Endothelial cell of umbilical vein (primary cell): ENCODE measurements at regions not wholly inside any gene's neighbourhood (a gene's known extent, or its start where the extent isn't known, plus 50 kb on each side); places are given as distances from the start of the nearest gene placed in this dataset.

ENCODE experiments used
- EZH2 ChIP-seq: IDR thresholded peaks from 2 replicates; pipeline ENCODE4 v1.6.1; 2012; ENCODE audit warnings: borderline replicate concordance, low read depth, mild to moderate bottlenecking, moderate library complexity, low read length, inconsistent platforms; ENCODE audit not compliant: severe bottlenecking
- GATA2 ChIP-seq: IDR thresholded peaks from 2 replicates; pipeline ENCODE4 v1.7.0; 2011; ENCODE audit warnings: low read depth, mild to moderate bottlenecking, moderate library complexity, mixed read lengths, low read length; ENCODE audit not compliant: insufficient read length, insufficient read depth
- JUN ChIP-seq: IDR thresholded peaks from 2 replicates; pipeline ENCODE4 v1.6.1; 2011; ENCODE audit warnings: borderline replicate concordance, low read depth; ENCODE audit not compliant: insufficient read length, insufficient read depth
- MAX ChIP-seq: IDR thresholded peaks from 2 replicates; pipeline ENCODE4 v1.6.1; 2011; ENCODE audit not compliant: insufficient read depth, insufficient read length
- MYC ChIP-seq: IDR thresholded peaks from one replicate; pipeline ENCODE4 v1.6.1; 2011; ENCODE audit warnings: mild to moderate bottlenecking, low read depth, low read length
- POLR2A ChIP-seq: IDR thresholded peaks from 2 replicates; pipeline ENCODE4 v1.6.1; 2012; ENCODE audit warnings: low read depth, mild to moderate bottlenecking, control low read depth, low read length
- TF ChIP-seq, protein P1 (sequence below), 2 donors: IDR thresholded peaks; 1 replicate in 1 of 2; 2 replicates in 1 of 2; pipeline ENCODE4 v1.5.1; 2011; ENCODE audit warnings: low read length in 2 of 2, mild to moderate bottlenecking in 2 of 2, moderate library complexity in 2 of 2, control low read depth in 1 of 2, inconsistent platforms in 1 of 2, low read depth in 1 of 2; ENCODE audit not compliant: insufficient read depth in 1 of 2; ENCODE audit errors: extremely low read depth in 1 of 2

DNA sequence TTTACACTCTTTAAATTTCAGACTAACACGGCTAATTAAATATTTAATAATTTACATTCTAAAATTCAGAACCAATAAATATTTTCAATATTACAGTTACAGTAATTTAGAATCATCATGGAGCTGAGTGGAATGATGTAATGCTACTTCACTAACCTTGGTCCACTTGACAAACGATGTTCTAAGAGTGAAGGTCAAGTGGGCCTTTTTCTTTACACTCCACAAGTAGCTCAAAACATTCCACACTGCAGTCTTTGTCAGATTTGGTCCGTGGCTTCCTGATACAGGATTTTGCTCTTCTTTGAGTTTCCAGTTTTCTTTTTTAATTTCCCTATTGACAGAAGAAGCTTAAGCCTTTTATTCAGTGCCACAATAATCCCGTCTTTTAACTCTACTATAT is 164.6 kb upstream of the NRIP1 start:
- TF ChIP-seq MAX, result no peak
- TF ChIP-seq, protein P1, sequence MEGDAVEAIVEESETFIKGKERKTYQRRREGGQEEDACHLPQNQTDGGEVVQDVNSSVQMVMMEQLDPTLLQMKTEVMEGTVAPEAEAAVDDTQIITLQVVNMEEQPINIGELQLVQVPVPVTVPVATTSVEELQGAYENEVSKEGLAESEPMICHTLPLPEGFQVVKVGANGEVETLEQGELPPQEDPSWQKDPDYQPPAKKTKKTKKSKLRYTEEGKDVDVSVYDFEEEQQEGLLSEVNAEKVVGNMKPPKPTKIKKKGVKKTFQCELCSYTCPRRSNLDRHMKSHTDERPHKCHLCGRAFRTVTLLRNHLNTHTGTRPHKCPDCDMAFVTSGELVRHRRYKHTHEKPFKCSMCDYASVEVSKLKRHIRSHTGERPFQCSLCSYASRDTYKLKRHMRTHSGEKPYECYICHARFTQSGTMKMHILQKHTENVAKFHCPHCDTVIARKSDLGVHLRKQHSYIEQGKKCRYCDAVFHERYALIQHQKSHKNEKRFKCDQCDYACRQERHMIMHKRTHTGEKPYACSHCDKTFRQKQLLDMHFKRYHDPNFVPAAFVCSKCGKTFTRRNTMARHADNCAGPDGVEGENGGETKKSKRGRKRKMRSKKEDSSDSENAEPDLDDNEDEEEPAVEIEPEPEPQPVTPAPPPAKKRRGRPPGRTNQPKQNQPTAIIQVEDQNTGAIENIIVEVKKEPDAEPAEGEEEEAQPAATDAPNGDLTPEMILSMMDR (IDR thresholded peaks at IDR 0.05; ENCODE audit: extremely low read depth in 1 of 2, insufficient read depth in 1 of 2, low read depth in 1 of 2, low read length in 2 of 2), result no peak
- no peak for TF ChIP-seq EZH2
- no peak for TF ChIP-seq POLR2A
- no peak for TF ChIP-seq JUN
- TF ChIP-seq GATA2, result no peak
- TF ChIP-seq MYC, result no peak
